GM12878 (cell line): ENCODE measurements at regions not wholly inside any gene's neighbourhood (a gene's known extent, or its start where the extent isn't known, plus 50 kb on each side); places are given as distances from the start of the nearest gene placed in this dataset.

Experiments
- CBFB ChIP-seq: IDR thresholded peaks from 2 replicates; pipeline ENCODE4 v1.6.1; 2016; ENCODE audit warnings: antibody characterized with exemption, low read depth
- JUND ChIP-seq: IDR thresholded peaks from 2 replicates; pipeline ENCODE4 v1.6.1; 2012; ENCODE audit warnings: low read depth, mild to moderate bottlenecking, low read length, improper control_type of control experiment, moderate library complexity
- KLF5 ChIP-seq: fragments of 450-650 bp; IDR thresholded peaks from 2 replicates; pipeline ENCODE4 v1.6.1; 2014; ENCODE audit warnings: mild to moderate bottlenecking; ENCODE audit not compliant: partially characterized antibody
- MEF2A ChIP-seq: IDR thresholded peaks from 2 replicates; pipeline ENCODE4 v1.6.1; 2011; ENCODE audit warnings: low read depth, mild to moderate bottlenecking, low read length, moderate library complexity; ENCODE audit not compliant: insufficient read depth
- MEF2B ChIP-seq: fragments of 450-650 bp; IDR thresholded peaks from 2 replicates; pipeline ENCODE4 v1.6.1; 2018; ENCODE audit warnings: mild to moderate bottlenecking, moderate library complexity; ENCODE audit not compliant: partially characterized antibody, poor library complexity, severe bottlenecking
- SMAD5 ChIP-seq: IDR thresholded peaks from 2 replicates; pipeline ENCODE4 v1.6.1; 2016; ENCODE audit warnings: antibody characterized with exemption, low read depth
- STAT3 ChIP-seq: IDR thresholded peaks from 2 replicates; pipeline ENCODE4 v1.6.1; 2011; ENCODE audit warnings: low read depth, low read length, improper control_type of control experiment
- ZSCAN29 ChIP-seq: fragments of 450-650 bp; IDR thresholded peaks from 2 replicates; pipeline ENCODE4 v1.6.1; 2017; ENCODE audit warnings: mild to moderate bottlenecking, moderate library complexity
- TF ChIP-seq, protein P1 (sequence below): fragments of 450-650 bp; IDR thresholded peaks from 2 replicates; pipeline ENCODE4 v1.6.1; 2016; ENCODE audit warnings: mild to moderate bottlenecking
- TF ChIP-seq, protein P2 (sequence below): fragments of 450-650 bp; IDR thresholded peaks from 2 replicates; pipeline ENCODE4 v1.6.1; 2014; ENCODE audit warnings: mild to moderate bottlenecking
- TF ChIP-seq, protein P3 (sequence below): fragments of 450-650 bp; IDR thresholded peaks from 2 replicates; pipeline ENCODE4 v1.6.1; 2017; ENCODE audit warnings: mild to moderate bottlenecking, low read depth, inconsistent platforms; ENCODE audit not compliant: poor library complexity, severe bottlenecking

DNA sequence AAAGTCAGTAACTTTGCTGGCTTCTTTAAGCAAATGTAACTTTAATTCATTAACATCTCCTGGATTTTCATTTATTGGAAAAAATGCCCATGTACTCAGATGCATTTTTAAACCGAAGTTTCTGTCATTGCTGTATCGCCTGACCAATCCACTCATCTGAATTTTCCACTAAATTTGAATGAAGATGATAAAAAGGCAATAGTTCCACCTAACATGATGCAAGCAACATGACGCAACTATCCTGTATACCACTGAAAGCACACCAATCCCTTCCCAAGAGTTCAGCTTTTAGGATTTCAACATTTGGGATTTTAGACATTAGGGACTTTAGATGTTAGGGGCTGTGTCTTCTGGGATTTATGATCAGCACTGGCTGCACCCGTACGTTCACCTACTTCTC, 215.6 kb downstream of the KIF4B start (continued):
- TF ChIP-seq JUND (no peak), ZSCAN29 (no peak), MEF2B (no peak), KLF5 (no peak), STAT3 (no peak), SMAD5 (no peak), MEF2A (no peak), CBFB (no peak)
- TF ChIP-seq, protein P1, sequence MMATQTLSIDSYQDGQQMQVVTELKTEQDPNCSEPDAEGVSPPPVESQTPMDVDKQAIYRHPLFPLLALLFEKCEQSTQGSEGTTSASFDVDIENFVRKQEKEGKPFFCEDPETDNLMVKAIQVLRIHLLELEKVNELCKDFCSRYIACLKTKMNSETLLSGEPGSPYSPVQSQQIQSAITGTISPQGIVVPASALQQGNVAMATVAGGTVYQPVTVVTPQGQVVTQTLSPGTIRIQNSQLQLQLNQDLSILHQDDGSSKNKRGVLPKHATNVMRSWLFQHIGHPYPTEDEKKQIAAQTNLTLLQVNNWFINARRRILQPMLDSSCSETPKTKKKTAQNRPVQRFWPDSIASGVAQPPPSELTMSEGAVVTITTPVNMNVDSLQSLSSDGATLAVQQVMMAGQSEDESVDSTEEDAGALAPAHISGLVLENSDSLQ = no peak
- TF ChIP-seq, protein P2, sequence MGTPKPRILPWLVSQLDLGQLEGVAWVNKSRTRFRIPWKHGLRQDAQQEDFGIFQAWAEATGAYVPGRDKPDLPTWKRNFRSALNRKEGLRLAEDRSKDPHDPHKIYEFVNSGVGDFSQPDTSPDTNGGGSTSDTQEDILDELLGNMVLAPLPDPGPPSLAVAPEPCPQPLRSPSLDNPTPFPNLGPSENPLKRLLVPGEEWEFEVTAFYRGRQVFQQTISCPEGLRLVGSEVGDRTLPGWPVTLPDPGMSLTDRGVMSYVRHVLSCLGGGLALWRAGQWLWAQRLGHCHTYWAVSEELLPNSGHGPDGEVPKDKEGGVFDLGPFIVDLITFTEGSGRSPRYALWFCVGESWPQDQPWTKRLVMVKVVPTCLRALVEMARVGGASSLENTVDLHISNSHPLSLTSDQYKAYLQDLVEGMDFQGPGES = no peak
- TF ChIP-seq, protein P3, sequence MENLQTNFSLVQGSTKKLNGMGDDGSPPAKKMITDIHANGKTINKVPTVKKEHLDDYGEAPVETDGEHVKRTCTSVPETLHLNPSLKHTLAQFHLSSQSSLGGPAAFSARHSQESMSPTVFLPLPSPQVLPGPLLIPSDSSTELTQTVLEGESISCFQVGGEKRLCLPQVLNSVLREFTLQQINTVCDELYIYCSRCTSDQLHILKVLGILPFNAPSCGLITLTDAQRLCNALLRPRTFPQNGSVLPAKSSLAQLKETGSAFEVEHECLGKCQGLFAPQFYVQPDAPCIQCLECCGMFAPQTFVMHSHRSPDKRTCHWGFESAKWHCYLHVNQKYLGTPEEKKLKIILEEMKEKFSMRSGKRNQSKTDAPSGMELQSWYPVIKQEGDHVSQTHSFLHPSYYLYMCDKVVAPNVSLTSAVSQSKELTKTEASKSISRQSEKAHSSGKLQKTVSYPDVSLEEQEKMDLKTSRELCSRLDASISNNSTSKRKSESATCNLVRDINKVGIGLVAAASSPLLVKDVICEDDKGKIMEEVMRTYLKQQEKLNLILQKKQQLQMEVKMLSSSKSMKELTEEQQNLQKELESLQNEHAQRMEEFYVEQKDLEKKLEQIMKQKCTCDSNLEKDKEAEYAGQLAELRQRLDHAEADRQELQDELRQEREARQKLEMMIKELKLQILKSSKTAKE = no peak
